ELF-1 (cell line): ENCODE measurements at regions not wholly inside any gene's neighbourhood (a gene's known extent, or its start where the extent isn't known, plus 50 kb on each side); places are given as distances from the start of the nearest gene placed in this dataset.

Experiments used
- DNase-seq: peaks from one replicate; pipeline ENCODE4 v3.0.0-alpha.2; 2016; ENCODE audit warnings: low read depth, low spot score

DNA sequence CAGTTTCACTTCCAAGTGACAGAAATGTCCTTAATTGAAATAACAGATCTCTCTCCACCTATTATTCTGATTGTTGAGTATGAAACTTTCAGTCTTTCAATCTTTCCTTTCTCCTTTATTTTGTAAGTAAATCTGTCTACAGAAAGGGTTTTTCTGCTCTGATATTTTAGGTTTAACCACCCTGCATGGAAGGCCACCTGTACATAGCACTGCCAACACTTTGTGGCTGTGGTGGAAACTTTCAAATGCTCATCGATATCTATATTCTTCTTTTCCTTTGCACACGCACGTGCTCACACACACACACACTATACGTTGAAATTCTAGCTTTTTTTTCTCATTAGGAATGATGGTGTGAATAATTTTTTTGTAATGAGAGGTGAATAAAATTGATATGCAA lies 1179.3 kb downstream of the KCNT2 start:
- DNase-seq: no peak

DNA sequence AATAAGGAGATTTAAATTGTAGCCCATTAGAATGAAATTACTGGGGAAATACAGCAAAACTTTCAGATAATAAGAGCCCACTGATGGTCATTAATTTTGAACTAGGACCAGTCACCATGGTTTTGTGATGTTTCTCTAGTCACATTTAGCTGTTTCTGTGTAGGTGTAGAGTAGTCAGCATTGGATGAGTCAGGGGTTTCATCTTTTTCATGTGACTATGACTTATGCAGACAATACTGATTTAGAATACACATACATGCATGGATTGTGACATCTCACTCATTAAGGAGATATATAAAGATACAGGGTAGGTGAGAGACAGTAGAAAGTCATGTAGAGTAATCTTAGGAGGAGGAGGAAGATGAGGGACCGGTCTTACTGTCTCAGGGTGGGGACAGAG lies 1192.7 kb downstream of the KCNT2 start:
- no peak for DNase-seq

DNA sequence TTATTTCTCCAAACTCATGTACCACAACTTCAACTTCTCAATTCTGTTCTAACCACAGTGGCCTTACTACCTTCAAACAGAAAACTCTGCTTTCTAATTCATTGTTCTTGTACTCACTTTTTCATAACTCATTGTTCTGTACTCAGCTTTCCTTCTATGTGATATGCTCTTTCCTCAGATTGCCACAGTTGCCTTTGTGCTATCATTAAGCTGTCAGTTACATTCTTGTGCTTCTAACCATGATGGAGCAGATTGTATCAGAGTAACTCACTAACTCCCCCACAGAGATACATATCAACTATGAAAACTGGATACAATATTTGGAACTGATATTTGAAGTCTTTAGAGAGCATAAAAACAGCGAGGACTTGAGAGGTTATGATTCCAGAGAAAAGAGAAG lies 1213.7 kb downstream of the KCNT2 start:
- no peak for DNase-seq

DNA sequence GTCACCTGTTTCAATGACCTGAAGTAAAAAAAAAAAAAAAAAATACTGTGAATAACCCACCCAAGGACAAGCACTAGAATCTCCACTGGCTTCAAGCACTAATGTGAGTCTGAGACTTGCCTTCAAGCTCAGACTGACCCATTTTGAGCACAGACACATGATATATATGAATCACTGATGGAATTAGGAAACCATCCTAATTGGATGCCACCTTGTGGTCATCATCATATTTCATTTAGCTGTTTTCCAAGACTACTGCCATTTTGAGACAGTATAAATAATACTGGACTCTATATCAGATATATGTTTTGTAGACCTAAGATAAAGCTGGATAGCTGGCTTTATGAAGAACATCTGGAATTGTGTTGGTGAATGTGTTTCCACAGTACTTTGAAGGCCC lies 1232.0 kb downstream of the KCNT2 start:
- no peak for DNase-seq

DNA sequence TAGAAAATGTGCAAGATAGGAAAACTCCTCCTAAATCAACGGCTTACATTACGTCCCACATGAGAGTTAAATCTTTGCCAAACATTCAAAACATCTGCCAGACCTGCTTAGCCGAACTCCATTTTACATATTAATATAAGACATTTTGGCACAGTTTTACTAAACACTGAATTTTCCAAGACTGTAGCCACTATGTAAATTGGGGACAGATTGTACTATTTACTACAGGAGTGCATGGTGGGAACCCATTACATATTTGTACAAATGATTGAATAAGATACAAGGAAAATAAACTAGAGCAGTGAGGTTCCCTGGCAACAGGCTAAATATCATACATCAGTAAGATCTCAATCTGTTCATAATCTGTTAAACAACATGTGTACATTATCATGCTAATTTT lies 1234.4 kb downstream of the KCNT2 start:
- DNase-seq: no peak

DNA sequence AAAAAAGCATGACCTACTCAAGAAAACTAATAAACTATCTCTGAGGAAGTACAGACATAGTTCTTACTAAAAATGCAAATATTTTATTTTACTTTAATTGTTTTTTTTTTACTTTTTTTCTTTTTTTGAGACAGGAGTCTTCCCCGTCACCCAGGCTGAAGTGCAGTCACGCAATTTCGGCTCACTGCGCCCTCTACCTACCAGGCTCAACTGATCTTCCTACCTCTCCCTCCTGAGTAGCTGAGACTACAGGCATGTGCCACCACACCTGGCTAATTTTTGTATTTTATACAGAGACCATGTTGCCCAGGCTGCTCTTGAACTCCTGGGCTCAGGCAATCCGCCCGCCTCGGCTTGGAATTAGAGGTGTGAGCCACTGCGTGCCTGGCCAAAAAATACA lies 1263.1 kb downstream of the KCNT2 start:
- DNase-seq: peak; percentile 48

DNA sequence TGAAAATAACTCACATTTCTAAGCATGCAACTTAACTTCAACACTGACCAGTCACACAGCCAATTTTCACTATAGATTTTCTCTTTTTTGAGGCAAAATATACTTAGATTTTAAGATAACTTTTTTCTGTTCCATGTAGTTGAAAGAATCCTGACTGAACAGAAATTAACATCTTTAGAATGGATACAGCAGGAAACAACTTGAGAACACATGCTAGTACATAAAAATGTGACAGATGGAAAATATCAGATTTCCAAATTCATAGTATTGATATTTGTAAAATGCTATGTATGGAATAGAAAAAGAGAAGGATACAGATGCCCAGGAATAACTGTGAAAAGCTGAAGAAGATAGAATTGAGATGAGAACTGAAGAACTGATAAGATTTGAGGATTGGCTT lies 1270.6 kb downstream of the KCNT2 start:
- DNase-seq: no peak

DNA sequence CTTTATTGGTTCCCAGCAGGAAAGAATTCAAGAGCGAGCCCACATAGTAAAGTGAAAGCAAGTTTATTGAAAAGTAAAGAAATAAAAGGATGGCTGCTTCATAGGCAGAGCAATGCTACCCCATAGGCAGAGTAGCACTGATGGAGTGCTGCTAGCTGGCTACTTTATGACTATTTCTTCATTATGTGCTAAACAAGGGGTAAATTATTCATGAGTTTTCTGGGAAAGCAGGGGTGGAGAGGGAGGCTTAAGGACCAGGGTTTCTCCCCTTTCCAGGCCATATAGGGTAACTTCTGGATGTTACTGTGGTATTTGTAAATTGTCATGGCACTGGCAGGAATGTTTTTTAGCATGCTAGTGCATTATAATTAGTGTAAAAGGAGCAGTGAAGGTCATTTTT lies 1271.4 kb downstream of the KCNT2 start:
- no peak for DNase-seq

DNA sequence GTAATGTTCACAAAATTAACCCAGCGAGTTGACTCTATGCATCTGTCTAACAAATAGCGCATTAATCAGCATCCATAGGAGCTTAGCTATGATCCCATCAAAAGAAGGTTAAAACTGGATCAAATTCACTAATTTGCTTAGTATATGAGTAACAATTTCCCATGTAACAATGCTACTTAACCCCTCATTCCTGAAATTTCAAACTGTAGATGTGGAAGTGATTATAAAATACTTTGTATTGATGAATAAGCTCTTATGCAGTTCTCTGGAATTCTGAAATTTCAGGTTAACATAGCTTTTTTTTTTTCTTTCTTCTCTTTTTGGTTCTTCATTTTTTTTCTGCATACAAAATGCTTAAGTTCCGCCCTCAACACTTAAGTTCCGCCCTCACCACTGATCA lies 1272.7 kb downstream of the KCNT2 start:
- no peak for DNase-seq

DNA sequence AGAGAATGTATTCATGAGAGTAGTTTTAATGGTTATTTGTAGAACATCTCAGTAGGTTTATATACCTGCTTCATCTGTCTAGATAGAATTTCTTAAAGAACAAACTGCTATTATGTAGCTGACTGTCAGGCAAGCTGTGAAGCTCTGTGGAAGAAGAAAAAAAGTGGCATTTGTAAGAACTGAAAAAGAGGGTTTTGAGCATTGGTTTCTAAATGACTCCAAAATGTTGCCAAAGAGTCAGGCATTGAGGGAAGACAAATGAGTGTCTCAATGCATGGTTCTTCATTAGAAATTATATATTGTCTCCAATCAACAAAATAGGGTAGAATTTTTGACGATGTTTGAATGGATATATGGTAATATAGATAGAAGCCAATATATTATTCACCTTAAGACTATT lies 1276.1 kb downstream of the KCNT2 start:
- DNase-seq: no peak

DNA sequence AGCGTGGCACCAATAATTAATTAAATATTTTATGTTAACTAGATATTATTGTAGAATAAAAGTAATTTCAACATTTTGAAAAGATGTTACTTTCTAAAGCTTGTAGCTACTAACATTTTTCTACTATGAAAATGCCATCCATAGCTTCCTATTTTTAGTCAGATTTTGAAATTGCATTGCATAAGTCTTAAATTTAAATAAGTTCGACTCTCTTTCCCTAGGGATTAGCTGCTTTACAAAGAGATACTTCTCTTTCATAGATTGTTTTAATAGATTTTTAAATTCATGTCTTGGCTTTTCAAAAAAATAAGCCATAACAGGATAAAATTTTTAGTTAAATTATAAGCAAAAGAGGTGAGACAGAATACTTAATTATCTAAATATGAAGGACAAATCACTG lies 1279.6 kb downstream of the KCNT2 start:
- DNase-seq: no peak

DNA sequence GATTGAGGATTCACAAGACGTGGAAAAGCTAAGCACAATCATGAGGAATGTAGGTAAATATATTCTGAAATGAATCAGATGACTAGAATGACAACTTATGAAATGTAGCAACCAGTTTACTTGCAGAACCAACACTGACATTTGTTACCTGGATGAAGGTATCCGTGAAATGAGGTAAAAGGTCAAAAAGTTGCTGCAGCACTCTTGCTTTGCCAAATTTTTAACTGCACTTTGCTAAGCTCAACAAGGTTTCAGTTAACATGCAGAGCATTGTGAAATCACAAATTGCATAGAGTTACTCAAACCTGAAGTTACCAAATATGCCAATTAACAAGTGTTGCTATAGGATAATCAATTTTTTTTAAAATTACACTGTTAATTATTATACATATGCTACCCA lies 1280.1 kb downstream of the KCNT2 start:
- no peak for DNase-seq

DNA sequence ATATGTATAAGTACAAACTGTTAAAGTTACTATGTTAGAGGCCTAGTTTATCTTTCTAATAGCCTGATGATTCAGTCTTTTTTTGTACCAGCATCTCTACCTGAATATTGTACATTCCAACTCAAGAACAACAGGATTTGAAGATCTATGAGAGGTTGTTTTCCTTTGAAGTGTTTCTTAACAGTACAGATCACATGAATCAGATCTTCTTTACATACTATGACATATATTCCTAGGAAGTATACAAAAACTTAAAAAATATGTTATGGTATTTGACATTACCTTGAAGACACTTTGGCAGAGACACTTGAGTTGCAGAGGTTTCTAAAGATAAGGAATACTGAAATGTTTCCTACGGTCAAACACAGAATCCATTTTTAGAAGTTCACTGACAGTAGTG lies 1280.9 kb downstream of the KCNT2 start:
- DNase-seq: no peak

DNA sequence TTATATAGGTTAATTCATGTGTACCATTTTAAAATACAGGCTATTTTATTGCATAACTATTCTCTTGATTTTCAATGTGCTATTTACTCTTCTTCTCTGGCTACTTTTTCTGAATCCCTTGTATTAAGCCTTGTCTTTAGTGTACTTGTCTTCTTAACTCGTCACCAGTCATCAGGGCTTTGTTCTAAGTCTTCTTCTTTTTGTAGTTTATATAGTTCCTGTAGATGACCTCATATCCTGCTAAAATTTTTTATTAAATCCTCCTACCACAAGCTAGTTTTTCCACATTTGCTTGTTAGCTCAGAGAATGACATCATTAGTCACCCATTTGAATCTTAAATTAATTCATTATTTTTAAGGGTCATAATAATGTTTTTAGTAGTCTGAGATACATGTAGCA lies 1281.9 kb downstream of the KCNT2 start:
- DNase-seq: no peak

DNA sequence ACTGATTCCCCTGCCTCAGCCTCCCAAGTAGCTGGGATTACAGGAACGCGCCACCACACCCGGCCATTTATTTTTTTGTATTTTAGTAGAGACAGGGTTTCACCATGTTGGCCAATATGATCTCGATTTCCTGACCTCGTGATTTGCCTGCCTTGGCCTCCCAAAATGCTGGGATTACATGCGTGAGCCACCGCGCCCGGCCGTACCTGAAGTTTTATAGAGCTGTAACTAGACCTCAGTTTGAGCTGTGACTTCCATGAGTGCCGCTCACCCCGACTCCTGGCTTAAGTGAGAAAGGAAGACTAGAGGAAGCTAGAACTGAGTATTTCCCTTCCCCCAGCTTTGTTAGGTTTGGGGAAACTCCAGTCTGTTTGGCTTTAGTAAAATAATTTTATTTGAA lies 1283.1 kb downstream of the KCNT2 start:
- no peak for DNase-seq

DNA sequence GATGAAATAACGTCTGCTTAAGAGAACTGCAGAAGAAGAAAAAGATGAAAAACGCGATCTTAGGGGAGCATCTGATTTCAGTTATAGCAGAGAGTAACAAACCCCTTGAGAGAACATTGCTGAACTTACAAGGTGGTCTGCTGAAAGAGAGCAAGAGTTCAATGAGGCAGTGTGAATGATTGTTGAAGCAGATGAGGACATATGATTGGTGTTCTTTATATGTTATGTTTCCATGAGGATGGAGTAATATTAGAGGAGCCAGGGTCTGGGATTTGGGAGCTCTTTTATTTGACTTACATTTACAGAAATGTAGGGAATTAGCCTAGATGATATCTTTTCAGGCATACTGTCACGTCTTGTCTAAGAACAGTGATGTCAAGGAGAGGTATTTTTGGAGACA lies 1302.0 kb downstream of the KCNT2 start:
- no peak for DNase-seq

DNA sequence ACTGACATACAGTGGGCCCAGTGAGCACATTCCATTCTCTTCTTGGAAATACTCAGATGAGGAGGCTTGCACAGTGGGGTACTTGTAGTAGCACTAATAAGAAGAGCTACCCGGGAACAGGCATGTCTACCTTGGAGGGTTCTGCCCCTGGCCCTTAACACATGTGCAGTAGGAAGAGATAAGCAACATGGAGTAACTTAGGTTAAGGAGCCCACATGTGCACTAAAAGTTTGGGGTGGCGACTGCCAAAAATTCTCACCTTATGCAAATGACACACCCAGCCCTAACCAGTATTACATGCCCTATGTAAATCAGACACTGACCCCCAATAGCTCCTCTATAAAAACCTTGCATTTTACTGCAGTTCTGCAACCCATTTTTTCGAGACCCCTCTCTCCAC lies 1313.3 kb downstream of the KCNT2 start:
- DNase-seq: no peak

DNA sequence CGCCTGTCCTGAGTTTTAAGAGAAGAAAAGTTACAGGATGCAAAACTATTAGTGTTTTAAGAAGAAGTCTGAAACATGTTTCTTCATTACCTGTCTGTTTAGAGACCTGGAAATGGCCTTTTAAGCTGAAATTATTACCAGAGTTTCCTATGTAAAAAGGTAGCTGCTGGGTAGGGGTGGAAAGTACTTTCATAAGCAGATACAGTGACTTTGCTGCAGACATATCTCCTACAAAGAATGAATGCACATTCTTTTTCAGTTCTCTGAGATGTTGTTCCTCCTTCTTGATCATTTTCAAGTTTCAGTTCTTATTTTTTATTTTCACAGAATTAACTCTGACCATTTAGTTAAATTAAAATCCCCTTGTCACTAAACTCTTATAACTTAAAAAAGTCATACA lies 1329.6 kb downstream of the KCNT2 start:
- DNase-seq: no peak

DNA sequence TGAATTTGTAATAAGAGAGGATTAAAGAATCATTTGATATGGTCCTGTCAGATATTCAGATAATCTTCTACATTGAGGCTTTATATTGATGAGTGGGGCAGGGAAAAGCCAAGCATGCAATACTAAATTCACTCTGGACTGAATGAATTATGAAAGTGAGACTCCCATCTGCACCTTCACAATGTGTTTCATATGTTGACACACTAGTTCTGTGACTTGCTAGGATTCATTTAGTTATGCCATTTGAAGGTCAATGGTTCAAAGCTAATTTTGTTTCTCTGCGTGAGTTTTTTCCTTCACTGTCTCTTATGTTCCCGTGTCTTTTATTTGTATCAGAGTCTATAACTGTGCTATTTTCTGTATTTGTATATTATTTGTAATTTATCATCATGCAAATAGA lies 1332.5 kb downstream of the KCNT2 start:
- no peak for DNase-seq

DNA sequence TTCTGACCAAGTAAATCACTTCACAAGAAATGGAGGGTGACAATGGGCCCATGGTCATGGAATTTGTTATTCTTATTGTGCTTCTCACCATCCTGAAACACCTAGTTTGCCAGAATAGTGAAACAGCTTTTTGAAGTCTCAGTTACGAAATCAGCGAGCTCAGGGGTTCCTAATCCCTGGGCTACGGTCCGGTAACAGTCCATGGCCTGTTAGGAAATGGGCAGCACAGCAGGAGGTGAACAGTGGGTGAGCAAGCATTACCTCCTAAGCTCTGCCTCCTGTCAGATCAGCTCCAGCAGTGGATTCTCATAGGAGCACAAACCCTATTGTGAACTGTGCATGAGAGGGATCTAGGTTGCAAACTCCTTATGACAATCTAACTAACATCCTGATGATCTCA lies 1356.3 kb downstream of the KCNT2 start:
- DNase-seq: no peak

DNA sequence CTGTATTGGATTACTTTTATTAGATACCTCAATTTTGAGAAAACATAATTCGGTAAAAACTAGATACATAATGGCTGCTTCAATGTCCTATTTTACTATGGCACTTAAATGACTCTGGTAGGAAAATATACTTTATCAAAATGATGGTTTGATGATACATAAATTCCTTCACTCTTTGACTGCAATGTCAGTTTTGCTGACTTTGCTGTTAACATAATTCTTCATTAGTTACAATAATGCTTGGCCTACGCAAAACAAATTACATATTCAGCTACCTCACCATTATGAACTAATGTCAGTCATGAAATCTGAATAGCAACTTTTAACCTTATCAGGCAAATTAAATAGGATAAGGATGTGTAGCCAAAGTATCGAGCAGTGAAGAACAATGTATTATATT lies 1364.7 kb downstream of the KCNT2 start:
- DNase-seq: no peak

DNA sequence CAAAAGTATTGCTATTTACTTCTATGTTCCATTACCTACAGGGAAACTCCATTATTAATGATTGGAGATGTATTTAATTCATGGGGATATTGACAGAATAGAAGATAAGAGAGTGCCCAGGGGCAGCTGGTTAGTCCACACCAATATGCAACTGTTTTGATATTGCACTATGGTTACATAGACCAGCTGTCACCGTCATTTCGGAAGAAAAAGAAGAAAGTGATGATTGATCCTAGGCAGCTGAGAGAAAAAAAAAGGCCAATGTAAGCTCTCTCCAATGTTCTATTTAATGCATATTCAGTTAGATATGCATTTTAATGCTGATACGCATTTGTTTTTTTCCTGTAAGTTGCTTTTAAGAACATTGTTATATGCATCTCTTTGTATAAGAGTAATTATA lies 1367.2 kb downstream of the KCNT2 start:
- no peak for DNase-seq

DNA sequence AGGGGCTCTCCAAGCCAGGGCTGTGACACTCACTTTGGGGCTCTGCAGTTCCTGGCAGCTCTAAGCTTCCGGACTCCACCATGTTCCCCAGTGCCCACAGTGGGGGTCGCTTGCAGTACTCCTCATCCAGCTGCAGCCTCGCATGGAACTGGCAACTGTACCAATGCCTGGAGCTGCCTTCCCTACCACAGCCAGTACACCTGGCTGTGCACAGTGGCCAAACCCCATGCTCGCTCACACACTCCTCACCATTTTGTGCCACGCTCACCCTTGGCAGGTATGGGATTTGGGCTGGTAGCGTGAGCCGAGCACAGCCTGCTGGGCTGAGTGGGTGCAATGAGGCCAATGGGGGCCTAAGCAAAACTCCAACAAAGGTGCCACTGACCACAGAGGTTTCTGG lies 1369.9 kb downstream of the KCNT2 start:
- no peak for DNase-seq

DNA sequence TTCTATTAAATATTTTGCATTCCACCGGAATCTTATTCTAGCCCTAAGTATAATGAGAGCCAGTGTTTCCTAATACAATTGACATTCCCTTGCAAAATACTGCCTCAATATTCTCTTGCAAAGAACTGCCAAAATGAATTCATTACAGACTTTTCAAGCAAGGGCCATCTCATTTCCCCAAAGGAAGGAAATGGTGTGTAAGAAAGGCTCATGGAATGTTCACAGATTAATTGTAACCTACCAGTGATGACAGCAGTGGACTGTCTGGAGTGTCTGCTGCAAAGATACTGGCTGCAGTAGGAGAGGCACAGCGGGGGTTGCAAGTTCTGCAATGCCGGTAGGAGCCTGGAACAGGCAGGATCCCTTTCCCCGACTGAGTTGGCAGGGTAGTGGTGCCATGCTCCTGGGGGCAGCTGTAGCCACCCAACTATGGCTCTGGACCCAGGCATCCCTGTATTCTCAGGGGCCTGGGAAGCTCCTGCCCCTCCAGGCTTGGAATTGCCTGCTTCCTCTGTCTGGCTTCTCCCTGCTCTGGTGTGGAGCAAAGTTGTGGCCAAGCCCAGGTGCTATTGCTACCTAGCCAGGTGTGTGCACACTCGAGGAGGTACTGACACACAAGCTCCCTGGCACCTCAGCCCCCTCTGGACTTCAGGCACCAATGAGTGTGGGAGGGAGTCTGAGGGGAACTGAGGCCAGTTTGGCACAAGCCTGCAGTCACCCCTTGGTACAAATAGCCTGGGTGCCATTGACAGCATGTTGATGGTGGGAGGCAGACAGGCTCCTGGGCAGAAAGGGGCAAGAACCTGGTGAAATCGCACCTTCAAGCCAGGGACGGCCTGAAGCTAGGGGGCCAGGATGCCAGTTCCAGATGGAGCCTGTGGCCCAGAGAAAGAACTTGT lies 1371.0 kb downstream of the KCNT2 start:
- DNase-seq: no peak
